K562 (cell line): ENCODE measurements at regions not wholly inside any gene's neighbourhood (a gene's known extent, or its start where the extent isn't known, plus 50 kb on each side); places are given as distances from the start of the nearest gene placed in this dataset.

Experiments
- ATAC-seq: fragments of 200-7000 bp; cut with Tn5 transposase; 3 replicates; pipeline ENCODE4 v1.9.1; 2020; ENCODE audit warnings: moderate library complexity
- BruUV-seq: library from RNA; stranded (reverse); fragments of 400-500 nt; replicated peaks from 2 replicates; lab custom pipeline; 2021; lab: Mats Ljungman, UMichigan
- CTCF ChIA-PET: fragments of 300-600 bp; formaldehyde crosslinking; extraction: SDS; loops from one replicate; lab custom pipeline; 2021; ENCODE audit warnings: low intra/inter-chr PET ratio; lab: Yijun Ruan, JAX
- POLR2A ChIA-PET: fragments of 300-600, 350-650 bp; sonication (Branson Sonifier 250); formaldehyde crosslinking; extraction: SDS; loops from one replicate; lab custom pipeline; 2021; ENCODE audit warnings: antibody characterized with exemption, inconsistent platforms; lab: Yijun Ruan, JAX
- DNase-seq, 4 experiments: peaks; one replicate each; pipeline versions ENCODE4 v3.0.0 to v3.0.0-alpha.2; 2011 to 2018; ENCODE audit warnings: low spot score in 3 of 4, mixed read lengths in 3 of 4; ENCODE audit errors: extremely low read depth in 1 of 4
- FAIRE-seq: peaks from 2 replicates; lab custom pipeline; 2011; peaks lifted over from hg19 to GRCh38; lab: Jason Lieb, UNC
- H2AFZ ChIP-seq: 2 replicates; pipeline ENCODE4 v1.6.0; 2011; ENCODE audit warnings: low read depth, low read length, control low read depth, inconsistent platforms
- H3K27ac ChIP-seq: fragments of 200-600 bp; 3 replicates; pipeline ENCODE4 v1.8.0; 2011; ENCODE audit warnings: low read depth, mild to moderate bottlenecking, control low read depth, inconsistent platforms, low read length, moderate library complexity, mixed read lengths; ENCODE audit errors: extremely low read depth
- H3K27me3 ChIP-seq, 2 experiments: fragments of 300-600 bp in 1 of 2; 2 replicates in 1 of 2; 3 replicates in 1 of 2; pipeline versions ENCODE4 v1.6.0 to v1.8.0; 2011; ENCODE audit warnings: inconsistent platforms in 2 of 2, low read length in 2 of 2, mild to moderate bottlenecking in 1 of 2, mixed read lengths in 1 of 2, moderate library complexity in 1 of 2; ENCODE audit not compliant: control insufficient read depth in 2 of 2, insufficient read depth in 2 of 2
- H3K36me3 ChIP-seq: fragments of 300-600 bp; 3 replicates; pipeline ENCODE4 v1.8.0; 2011; ENCODE audit warnings: mild to moderate bottlenecking, low read length, inconsistent platforms; ENCODE audit not compliant: control insufficient read depth, insufficient read depth
- H3K4me1 ChIP-seq, 2 experiments: fragments of 200-600 bp in 1 of 2; replicated peaks in 1 of 2; 2 replicates in 1 of 2; 3 replicates in 1 of 2; pipeline versions ENCODE4 v1.5.1 to v1.8.0; 2011; ENCODE audit warnings: inconsistent platforms in 2 of 2, low read length in 2 of 2, mild to moderate bottlenecking in 1 of 2, mixed read lengths in 1 of 2, moderate library complexity in 1 of 2; ENCODE audit not compliant: control insufficient read depth in 2 of 2, insufficient read depth in 2 of 2
- H3K4me2 ChIP-seq: 2 replicates; pipeline ENCODE4 v1.6.1; 2011; ENCODE audit warnings: low read length, control low read depth, inconsistent platforms, mixed read lengths; ENCODE audit not compliant: insufficient read depth
- H3K4me3 ChIP-seq: fragments of 200-600 bp; sonication (generic), shearing (Covaris generic); 2 replicates; pipeline ENCODE4 v1.5.1; 2016; ENCODE audit warnings: control low read depth, inconsistent platforms
- H3K79me2 ChIP-seq: fragments of 200-600 bp; 3 replicates; pipeline ENCODE4 v1.8.0; 2011; ENCODE audit warnings: low read length, inconsistent platforms; ENCODE audit not compliant: control insufficient read depth, insufficient read depth
- H3K9ac ChIP-seq, 2 experiments: 2 replicates each; pipeline versions ENCODE4 v1.6.0 to v1.6.1; 2011; ENCODE audit warnings: low read depth in 2 of 2, low read length in 2 of 2, control low read depth in 1 of 2, inconsistent platforms in 1 of 2, mild to moderate bottlenecking in 1 of 2, mixed read lengths in 1 of 2; ENCODE audit not compliant: insufficient read depth in 1 of 2
- H3K9me1 ChIP-seq: one replicate; pipeline ENCODE4 v1.6.0; 2011; ENCODE audit warnings: inconsistent platforms, mild to moderate bottlenecking, low read length, moderate library complexity; ENCODE audit not compliant: control insufficient read depth, insufficient read depth
- H3K9me3 ChIP-seq: replicated peaks from 2 replicates; pipeline ENCODE4 v1.5.1; 2011; ENCODE audit warnings: low read depth, low read length, inconsistent platforms; ENCODE audit not compliant: control insufficient read depth, insufficient read depth
- H4K20me1 ChIP-seq: replicated peaks from 2 replicates; pipeline ENCODE4 v1.6.1; 2011; ENCODE audit warnings: low read length, inconsistent platforms, mixed read lengths; ENCODE audit not compliant: control insufficient read depth, insufficient read depth
- ARID3B ChIP-seq: fragments of 250-450 bp; sonication (Bioruptor Pico); IDR thresholded peaks from 2 replicates; pipeline ENCODE4 v1.4.0; 2020; ENCODE audit warnings: borderline replicate concordance
- BRD9 ChIP-seq: fragments of 450-650 bp; IDR thresholded peaks from 2 replicates; pipeline ENCODE4 v1.6.1; 2018; ENCODE audit warnings: low read depth; ENCODE audit not compliant: partially characterized antibody
- ETV1 ChIP-seq: fragments of 450-650 bp; conservative IDR thresholded peaks from 2 replicates; pipeline ENCODE4 v1.6.1; 2016; ENCODE audit warnings: missing genetic modification characterization, control low read depth, low read depth, missing compliant biosample characterization
- GABPB1 ChIP-seq: sonication (generic); formaldehyde crosslinking; IDR thresholded peaks from 2 replicates; pipeline ENCODE4 v1.8.0; 2022; ENCODE audit warnings: mild to moderate bottlenecking, missing genetic modification reagents
- GTF2E2 ChIP-seq: fragments of 200-800 bp; sonication (Bioruptor generic); IDR thresholded peaks from 2 replicates; pipeline ENCODE4 v1.6.1; 2016; ENCODE audit warnings: missing genetic modification characterization, missing compliant biosample characterization
- KAT2B ChIP-seq: IDR thresholded peaks from one replicate; pipeline ENCODE4 v1.6.1; 2012; ENCODE audit warnings: low read depth, mild to moderate bottlenecking, control low read depth, inconsistent platforms, low read length, moderate library complexity
- POU5F1 ChIP-seq: fragments of 150-350 bp; IDR thresholded peaks from 2 replicates; pipeline ENCODE4 v1.6.1; 2014; ENCODE audit warnings: borderline replicate concordance, low read length, low read depth, mild to moderate bottlenecking; ENCODE audit not compliant: partially characterized antibody
- SNRNP70 ChIP-seq: fragments of 200-400 bp; formaldehyde crosslinking; optimal IDR thresholded peaks from 2 replicates; pipeline ENCODE3; 2017; ENCODE audit warnings: low read depth, low read length
- SRSF3 ChIP-seq: fragments of 200-400 bp; formaldehyde crosslinking; IDR thresholded peaks from 2 replicates; pipeline ENCODE4 v1.6.1; 2016; ENCODE audit warnings: mild to moderate bottlenecking, low read length, moderate library complexity; ENCODE audit not compliant: insufficient read depth
- U2AF1 ChIP-seq: fragments of 200-400 bp; formaldehyde crosslinking; optimal IDR thresholded peaks from 2 replicates; pipeline ENCODE3; 2017; ENCODE audit warnings: mild to moderate bottlenecking, low read depth, low read length, moderate library complexity
- WHSC1 ChIP-seq: IDR thresholded peaks from one replicate; pipeline ENCODE4 v1.6.1; 2012; ENCODE audit warnings: low read length, control low read depth, inconsistent platforms
- ZBTB1 ChIP-seq: sonication (generic); formaldehyde crosslinking; IDR thresholded peaks from 2 replicates; pipeline ENCODE4 v1.8.1; 2023; ENCODE audit warnings: missing genetic modification reagents, low read depth, mild to moderate bottlenecking, borderline replicate concordance
- ZNF324 ChIP-seq: fragments of 250-450 bp; sonication (Bioruptor Pico); IDR thresholded peaks from 2 replicates; pipeline ENCODE4 v1.4.0; 2020; ENCODE audit warnings: mild to moderate bottlenecking
- ZZZ3 ChIP-seq: fragments of 450-650 bp; IDR thresholded peaks from 2 replicates; pipeline ENCODE4 v1.6.1; 2016; ENCODE audit warnings: antibody characterized with exemption, mild to moderate bottlenecking, moderate library complexity
- in situ Hi-C: fragments of 300-500 bp; cut with MboI; formaldehyde crosslinking; loops from 4 replicates; pipeline ENCODE4 v1.15.0; 2018; ENCODE audit warnings: inconsistent platforms, mixed read lengths
- intact Hi-C: fragments of 100-400 bp; cut with micrococcal nuclease; formaldehyde crosslinking; loops from 2 replicates; pipeline ENCODE4 v1.14.2; 2022
- TF ChIP-seq, protein P1 (sequence below): fragments of 450-650 bp; IDR thresholded peaks from 2 replicates; pipeline ENCODE4 v1.6.1; 2018; ENCODE audit warnings: mild to moderate bottlenecking, low read depth; ENCODE audit not compliant: partially characterized antibody
- TF ChIP-seq, protein P2 (sequence below): sonication (generic); formaldehyde crosslinking; IDR thresholded peaks from 2 replicates; pipeline ENCODE4 v1.8.0; 2022; ENCODE audit warnings: mild to moderate bottlenecking, missing genetic modification reagents
- TF ChIP-seq, protein P3 (sequence below): fragments of 450-650 bp; IDR thresholded peaks from 2 replicates; pipeline ENCODE4 v1.6.1; 2016; ENCODE audit warnings: antibody characterized with exemption

DNA sequence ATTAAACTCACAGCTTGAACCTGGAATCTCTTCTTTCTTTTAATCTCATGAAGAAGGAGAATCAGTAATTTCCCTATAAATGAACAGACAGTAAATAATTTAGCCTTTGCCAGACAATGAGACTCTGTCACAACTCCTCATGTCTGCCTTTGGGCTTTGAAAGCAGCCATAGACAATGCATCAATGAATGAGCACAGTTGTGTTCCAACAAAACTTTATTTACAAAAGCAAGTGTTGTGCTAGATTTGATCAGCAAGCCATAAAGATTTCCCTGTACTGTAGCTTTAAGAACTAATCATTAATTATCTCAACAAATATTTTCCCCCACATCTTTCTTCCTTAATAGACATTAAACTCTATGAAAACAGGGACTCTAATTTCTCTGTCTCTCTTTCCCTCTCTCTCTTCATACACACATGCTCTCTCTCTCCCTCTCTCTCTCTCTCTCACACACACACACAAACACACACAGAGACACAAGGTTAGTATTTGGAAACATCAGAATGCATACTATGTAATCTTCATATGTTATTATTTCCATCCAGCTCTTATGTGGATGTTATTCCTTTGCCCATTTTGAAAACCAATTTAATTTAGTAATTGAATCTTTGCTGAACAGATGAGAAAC, 1209.8 kb upstream of the CDH6 start:
- H4K20me1 ChIP-seq, result no peaks in the 10 kb centered on the region
- H3K36me3 ChIP-seq, result no peaks in the 10 kb centered on the region
- H3K4me3 ChIP-seq, result no peak overlapping the region
- H3K4me1 ChIP-seq, result peaks cover 0 to 11% of the 10 kb centered on the region in 2 experiments; a peak in 1 of 5 replicates
- ChIA-PET CTCF (no interaction called here), POLR2A (interaction anchor here (1.5 kb wide), 1 partner anchor 8 kb away, joined by 5 read pairs; no protein-coding TSS in a partner anchor)
- H3K79me2 ChIP-seq, result no peaks in the 10 kb centered on the region
- H3K27ac ChIP-seq, result peak overlapping the region; percentile 51; the same call in 2 of the 3 replicates
- peak overlapping the region in 1 of 2 experiments; percentile 11; a peak in 1 of 4 replicates for H3K9ac ChIP-seq
- no peaks in the 10 kb centered on the region for H3K27me3 ChIP-seq
- ATAC-seq (peak; percentile 46), DNase-seq (no peak), FAIRE-seq (no peak)
- no TSS peak for BruUV-seq
- no peaks in the 10 kb centered on the region for H3K9me3 ChIP-seq
- peak overlapping the region; percentile 29 for H2AFZ ChIP-seq
- H3K4me2 ChIP-seq, result no peak overlapping the region
- no peaks in the 10 kb centered on the region for H3K9me1 ChIP-seq
- in situ Hi-C loops (no loop called here), intact Hi-C loops (loop anchor here (2.0 kb wide), 1 partner anchor 23 kb away; no protein-coding TSS in a partner anchor)
- TF ChIP-seq BRD9, result peak; percentile 55
- TF ChIP-seq SRSF3, result no peak
- no peak for TF ChIP-seq GABPB1
- TF ChIP-seq ZNF324 (CRISPR knock-in tag), result no peak
- TF ChIP-seq ARID3B (CRISPR knock-in tag), result no peak
- TF ChIP-seq WHSC1, result no peak
- TF ChIP-seq, protein P1, sequence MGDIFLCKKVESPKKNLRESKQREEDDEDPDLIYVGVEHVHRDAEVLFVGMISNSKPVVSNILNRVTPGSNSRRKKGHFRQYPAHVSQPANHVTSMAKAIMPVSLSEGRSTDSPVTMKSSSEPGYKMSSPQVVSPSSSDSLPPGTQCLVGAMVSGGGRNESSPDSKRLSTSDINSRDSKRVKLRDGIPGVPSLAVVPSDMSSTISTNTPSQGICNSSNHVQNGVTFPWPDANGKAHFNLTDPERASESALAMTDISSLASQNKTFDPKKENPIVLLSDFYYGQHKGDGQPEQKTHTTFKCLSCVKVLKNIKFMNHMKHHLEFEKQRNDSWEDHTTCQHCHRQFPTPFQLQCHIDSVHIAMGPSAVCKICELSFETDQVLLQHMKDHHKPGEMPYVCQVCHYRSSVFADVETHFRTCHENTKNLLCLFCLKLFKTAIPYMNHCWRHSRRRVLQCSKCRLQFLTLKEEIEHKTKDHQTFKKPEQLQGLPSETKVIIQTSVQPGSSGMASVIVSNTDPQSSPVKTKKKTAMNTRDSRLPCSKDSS, result no peak
- TF ChIP-seq POU5F1, result no peak
- TF ChIP-seq U2AF1, result no peak
- no peak for TF ChIP-seq SNRNP70
- TF ChIP-seq ETV1 (tag), result no peak
- no peak for TF ChIP-seq ZBTB1 (CRISPR knock-in tag)
- 0 out of 2 replicates have a peak, but pooled peaks have one; percentile 23 for TF ChIP-seq GTF2E2
- TF ChIP-seq, protein P2, sequence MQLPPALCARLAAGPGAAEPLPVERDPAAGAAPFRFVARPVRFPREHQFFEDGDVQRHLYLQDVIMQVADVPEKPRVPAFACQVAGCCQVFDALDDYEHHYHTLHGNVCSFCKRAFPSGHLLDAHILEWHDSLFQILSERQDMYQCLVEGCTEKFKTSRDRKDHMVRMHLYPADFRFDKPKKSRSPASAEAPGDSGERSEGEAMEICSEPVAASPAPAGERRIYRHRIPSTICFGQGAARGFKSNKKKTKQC, result no peak
- TF ChIP-seq, protein P3, sequence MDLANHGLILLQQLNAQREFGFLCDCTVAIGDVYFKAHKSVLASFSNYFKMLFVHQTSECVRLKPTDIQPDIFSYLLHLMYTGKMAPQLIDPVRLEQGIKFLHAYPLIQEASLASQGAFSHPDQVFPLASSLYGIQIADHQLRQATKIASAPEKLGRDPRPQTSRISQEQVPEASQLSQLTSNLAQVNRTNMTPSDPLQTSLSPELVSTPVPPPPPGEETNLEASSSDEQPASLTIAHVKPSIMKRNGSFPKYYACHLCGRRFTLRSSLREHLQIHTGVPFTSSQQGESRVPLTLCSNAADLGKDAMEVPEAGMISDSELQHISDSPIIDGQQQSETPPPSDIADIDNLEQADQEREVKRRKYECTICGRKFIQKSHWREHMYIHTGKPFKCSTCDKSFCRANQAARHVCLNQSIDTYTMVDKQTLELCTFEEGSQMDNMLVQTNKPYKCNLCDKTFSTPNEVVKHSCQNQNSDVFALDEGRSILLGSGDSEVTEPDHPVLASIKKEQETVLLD, result no peak; the same call in 1 of the 2 replicates
- no peak for TF ChIP-seq KAT2B
- no peak for TF ChIP-seq ZZZ3
